DND-41 (cell line): ENCODE measurements at regions not wholly inside any gene's neighbourhood (a gene's known extent, or its start where the extent isn't known, plus 50 kb on each side); places are given as distances from the start of the nearest gene placed in this dataset.

ENCODE experiments used
- ATAC-seq: fragments of 200-7000 bp; cut with Tn5 transposase; 3 replicates; pipeline ENCODE4 v1.9.1; 2021; ENCODE audit warnings: low read depth; ENCODE audit not compliant: insufficient read depth
- DNase-seq: peaks from one replicate; pipeline ENCODE4 v3.0.0-alpha.2; 2020
- H2AFZ ChIP-seq: 2 replicates; pipeline ENCODE4 v1.6.0; 2012; ENCODE audit warnings: low read depth, low read length
- H3K27ac ChIP-seq: 2 replicates; pipeline ENCODE4 v1.5.1; 2012; ENCODE audit warnings: low read length, inconsistent platforms
- H3K27me3 ChIP-seq: fragments of 200-600 bp; sonication (generic); 2 replicates; pipeline ENCODE4 v1.6.0; 2012; ENCODE audit warnings: low read length, mild to moderate bottlenecking, inconsistent platforms; ENCODE audit not compliant: insufficient read depth, poor library complexity
- H3K36me3 ChIP-seq: 2 replicates; pipeline ENCODE4 v1.5.1; 2012; ENCODE audit warnings: low read length, inconsistent platforms; ENCODE audit not compliant: insufficient read depth
- H3K4me1 ChIP-seq: 2 replicates; pipeline ENCODE4 v1.5.1; 2012; ENCODE audit warnings: mild to moderate bottlenecking, low read length; ENCODE audit not compliant: insufficient read depth
- H3K4me2 ChIP-seq: 2 replicates; pipeline ENCODE4 v1.6.0; 2012; ENCODE audit warnings: mild to moderate bottlenecking, moderate library complexity, low read length, inconsistent platforms; ENCODE audit not compliant: insufficient read depth
- H3K4me3 ChIP-seq, 2 experiments: fragments of 200-600 bp in 1 of 2; shearing (Covaris generic) in 1 of 2; 2 replicates each; pipeline ENCODE4 v1.5.1; 2012 to 2016; ENCODE audit warnings: inconsistent platforms in 2 of 2, low read length in 2 of 2, mild to moderate bottlenecking in 2 of 2, low read depth in 1 of 2, moderate library complexity in 1 of 2
- H3K79me2 ChIP-seq: 2 replicates; pipeline ENCODE4 v1.6.0; 2012; ENCODE audit warnings: low read length, inconsistent platforms; ENCODE audit not compliant: insufficient read depth
- H3K9ac ChIP-seq: 2 replicates; pipeline ENCODE4 v1.6.0; 2012; ENCODE audit warnings: low read depth, mild to moderate bottlenecking, inconsistent platforms, low read length, moderate library complexity
- H3K9me3 ChIP-seq: 2 replicates; pipeline ENCODE4 v1.5.1; 2012; ENCODE audit warnings: low read length, moderate library complexity, mild to moderate bottlenecking, inconsistent platforms; ENCODE audit not compliant: insufficient read depth, severe bottlenecking
- H4K20me1 ChIP-seq: 2 replicates; pipeline ENCODE4 v1.6.0; 2012; ENCODE audit warnings: low read length; ENCODE audit not compliant: insufficient read depth
- EZH2 ChIP-seq: IDR thresholded peaks from 3 replicates; pipeline ENCODE4 v1.6.1; 2012; ENCODE audit warnings: borderline replicate concordance, low read depth, mild to moderate bottlenecking, moderate library complexity, low read length, inconsistent platforms; ENCODE audit not compliant: severe bottlenecking
- TF ChIP-seq, protein P1 (sequence below): IDR thresholded peaks from 2 replicates; pipeline ENCODE4 v1.5.1; 2012; ENCODE audit warnings: borderline replicate concordance, low read length, moderate library complexity, mild to moderate bottlenecking; ENCODE audit not compliant: poor library complexity, severe bottlenecking; ENCODE audit errors: extremely low read depth

DNA sequence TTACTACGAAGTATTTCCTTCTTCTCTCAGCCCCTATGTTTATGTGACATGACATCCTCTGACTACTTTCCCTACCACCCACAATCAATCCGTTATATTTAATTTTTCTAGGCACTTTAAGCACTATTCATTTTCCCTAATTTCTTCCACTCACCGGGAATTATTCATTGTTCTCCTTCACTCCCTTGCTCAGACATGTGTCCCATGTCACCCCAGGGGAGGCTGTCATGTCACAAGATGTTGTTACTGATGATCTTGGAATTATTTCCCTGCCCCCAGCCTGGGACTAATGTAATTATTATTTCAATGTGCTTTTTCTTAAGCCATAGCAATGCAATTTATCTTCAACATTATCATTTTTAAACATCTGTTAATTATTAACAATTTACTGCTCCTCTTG is 317.2 kb downstream of the PHF14 start:
- Histone ChIP-seq H3K4me2 (no peak overlapping the region), H3K9ac (no peak overlapping the region), H3K9me3 (no peaks in the 10 kb centered on the region), H3K36me3 (no peaks in the 10 kb centered on the region), H3K4me1 (no peaks in the 10 kb centered on the region), H2AFZ (no peak overlapping the region), H4K20me1 (no peaks in the 10 kb centered on the region), H3K27ac (no peak overlapping the region), H3K4me3 (no peak overlapping the region), H3K79me2 (no peaks in the 10 kb centered on the region), H3K27me3 (no peaks in the 10 kb centered on the region)
- TF ChIP-seq EZH2 = no peak
- TF ChIP-seq, protein P1, sequence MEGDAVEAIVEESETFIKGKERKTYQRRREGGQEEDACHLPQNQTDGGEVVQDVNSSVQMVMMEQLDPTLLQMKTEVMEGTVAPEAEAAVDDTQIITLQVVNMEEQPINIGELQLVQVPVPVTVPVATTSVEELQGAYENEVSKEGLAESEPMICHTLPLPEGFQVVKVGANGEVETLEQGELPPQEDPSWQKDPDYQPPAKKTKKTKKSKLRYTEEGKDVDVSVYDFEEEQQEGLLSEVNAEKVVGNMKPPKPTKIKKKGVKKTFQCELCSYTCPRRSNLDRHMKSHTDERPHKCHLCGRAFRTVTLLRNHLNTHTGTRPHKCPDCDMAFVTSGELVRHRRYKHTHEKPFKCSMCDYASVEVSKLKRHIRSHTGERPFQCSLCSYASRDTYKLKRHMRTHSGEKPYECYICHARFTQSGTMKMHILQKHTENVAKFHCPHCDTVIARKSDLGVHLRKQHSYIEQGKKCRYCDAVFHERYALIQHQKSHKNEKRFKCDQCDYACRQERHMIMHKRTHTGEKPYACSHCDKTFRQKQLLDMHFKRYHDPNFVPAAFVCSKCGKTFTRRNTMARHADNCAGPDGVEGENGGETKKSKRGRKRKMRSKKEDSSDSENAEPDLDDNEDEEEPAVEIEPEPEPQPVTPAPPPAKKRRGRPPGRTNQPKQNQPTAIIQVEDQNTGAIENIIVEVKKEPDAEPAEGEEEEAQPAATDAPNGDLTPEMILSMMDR = no peak
- ATAC-seq (no peak), DNase-seq (no peak)

DNA sequence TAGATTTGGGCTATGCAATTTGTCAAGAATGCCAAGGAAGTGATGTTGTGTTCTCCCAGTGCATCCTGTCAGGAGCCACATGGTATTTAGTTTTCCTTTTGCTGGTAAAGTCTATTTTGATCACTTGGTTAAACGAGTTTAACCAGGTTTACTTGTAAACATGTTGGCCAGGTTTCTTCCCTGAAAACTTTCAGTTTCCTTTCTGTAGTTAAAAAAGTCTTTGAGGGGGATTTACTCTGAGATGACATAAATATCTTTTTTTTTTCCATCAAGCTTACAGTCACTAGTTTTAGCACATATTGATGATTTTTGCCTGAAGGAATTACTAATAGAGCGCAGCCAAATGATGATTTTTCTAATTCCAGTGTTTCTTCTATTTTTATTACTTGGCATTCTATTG is 320.5 kb downstream of the PHF14 start:
- H3K79me2 ChIP-seq = no peaks in the 10 kb centered on the region
- no peaks in the 10 kb centered on the region for H3K9me3 ChIP-seq
- H3K27ac ChIP-seq = no peak overlapping the region
- TF ChIP-seq, protein P1 = no peak
- TF ChIP-seq EZH2 = no peak
- H3K27me3 ChIP-seq = no peaks in the 10 kb centered on the region
- no peak overlapping the region for H2AFZ ChIP-seq
- no peaks in the 10 kb centered on the region for H3K4me1 ChIP-seq
- no peak for ATAC-seq
- H3K4me2 ChIP-seq = no peak overlapping the region
- DNase-seq = no peak
- no peak overlapping the region for H3K4me3 ChIP-seq
- H3K9ac ChIP-seq = no peak overlapping the region
- no peaks in the 10 kb centered on the region for H3K36me3 ChIP-seq
- no peaks in the 10 kb centered on the region for H4K20me1 ChIP-seq

DNA sequence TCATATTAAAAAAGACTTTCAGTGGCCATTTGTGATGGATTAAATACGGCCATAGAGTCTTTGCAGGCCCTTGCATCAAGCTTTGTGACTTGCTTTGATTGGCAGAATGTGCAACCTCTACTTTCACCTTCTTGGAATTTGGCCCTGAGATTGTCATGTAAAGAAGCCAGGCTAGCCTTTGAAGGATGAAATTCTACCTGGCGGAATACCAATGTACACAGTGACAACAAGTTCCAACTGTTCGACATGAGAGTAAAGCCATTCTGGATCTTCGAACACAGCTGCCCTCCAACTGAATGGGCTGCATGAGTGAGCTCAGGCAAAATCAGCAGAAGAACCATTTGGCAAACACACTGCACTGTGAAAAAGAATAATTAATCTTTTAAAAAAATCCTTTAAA is 321.3 kb downstream of the PHF14 start:
- Histone ChIP-seq H3K9ac (no peak overlapping the region), H3K27me3 (no peaks in the 10 kb centered on the region), H3K4me1 (no peaks in the 10 kb centered on the region), H3K79me2 (no peaks in the 10 kb centered on the region), H3K27ac (no peak overlapping the region), H3K9me3 (no peaks in the 10 kb centered on the region), H4K20me1 (no peaks in the 10 kb centered on the region), H3K4me2 (no peak overlapping the region), H2AFZ (no peak overlapping the region), H3K36me3 (no peaks in the 10 kb centered on the region), H3K4me3 (no peak overlapping the region)
- DNase-seq (no peak), ATAC-seq (no peak)
- TF ChIP-seq EZH2 = no peak
- TF ChIP-seq, protein P1 = no peak

DNA sequence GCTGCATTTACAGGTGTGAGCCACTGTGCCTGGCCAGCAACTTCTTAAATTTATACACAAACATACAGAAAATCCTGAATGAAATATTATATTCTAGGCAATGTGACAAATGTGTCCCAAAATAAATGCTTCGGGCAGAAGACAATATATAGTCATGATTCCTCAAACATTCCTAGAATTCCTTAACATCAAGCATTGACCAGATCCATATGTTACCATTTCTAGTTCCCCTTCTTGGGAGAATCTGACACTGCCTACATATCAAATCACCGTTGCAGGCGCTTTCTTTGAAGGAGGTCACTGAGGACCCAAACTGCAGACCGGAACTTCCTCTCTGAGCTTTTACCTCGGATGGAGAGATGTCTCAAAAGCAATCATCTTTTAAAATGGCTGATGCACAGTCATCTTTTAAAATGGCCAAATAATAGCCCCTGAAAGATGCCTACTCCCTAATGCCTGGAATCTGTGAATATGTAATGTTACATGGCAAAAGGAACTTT is 323.5 kb downstream of the PHF14 start:
- H3K79me2 ChIP-seq = no peaks in the 10 kb centered on the region
- no peak overlapping the region for H2AFZ ChIP-seq
- DNase-seq = no peak
- TF ChIP-seq, protein P1 = no peak
- TF ChIP-seq EZH2 = no peak
- no peak overlapping the region for H3K4me3 ChIP-seq
- H3K27ac ChIP-seq = no peak overlapping the region
- H3K9ac ChIP-seq = no peak overlapping the region
- H4K20me1 ChIP-seq = no peaks in the 10 kb centered on the region
- ATAC-seq = no peak
- H3K4me2 ChIP-seq = no peak overlapping the region
- no peaks in the 10 kb centered on the region for H3K36me3 ChIP-seq
- no peaks in the 10 kb centered on the region for H3K4me1 ChIP-seq
- no peaks in the 10 kb centered on the region for H3K9me3 ChIP-seq
- no peaks in the 10 kb centered on the region for H3K27me3 ChIP-seq
